GM23338 (cell line): ENCODE measurements at regions not wholly inside any gene's neighbourhood (a gene's known extent, or its start where the extent isn't known, plus 50 kb on each side); places are given as distances from the start of the nearest gene placed in this dataset.

Experiments used
- CREB1 ChIP-seq: fragments of 250-450 bp; sonication (Bioruptor Pico); IDR thresholded peaks from 2 replicates; pipeline ENCODE4 v1.5.0; 2020; ENCODE audit warnings: low read depth, mild to moderate bottlenecking, moderate library complexity
- CTCF ChIP-seq, 2 experiments: fragments of 200-600 bp in 1 of 2; sonication (generic) in 1 of 2; conservative IDR thresholded peaks; 2 replicates each; pipeline versions ENCODE4 v1.5.1 to v1.6.1; 2016 to 2017; ENCODE audit warnings: antibody characterized with exemption in 2 of 2, low read depth in 2 of 2, mild to moderate bottlenecking in 2 of 2, moderate library complexity in 1 of 2
- EZH2 ChIP-seq: fragments of 200-600 bp; sonication (generic); IDR thresholded peaks from one replicate; pipeline ENCODE4 v1.8.0; 2017; ENCODE audit warnings: antibody characterized with exemption, mild to moderate bottlenecking, low read depth; ENCODE audit not compliant: unreplicated experiment
- EZH2phosphoT487 ChIP-seq: fragments of 200-600 bp; sonication (generic); IDR thresholded peaks from one replicate; pipeline ENCODE4 v1.8.1; 2018; ENCODE audit warnings: antibody characterized with exemption; ENCODE audit not compliant: unreplicated experiment
- JUNB ChIP-seq: IDR thresholded peaks from one replicate; pipeline ENCODE4 v1.6.1; 2016; ENCODE audit warnings: antibody characterized with exemption; ENCODE audit not compliant: unreplicated experiment
- NANOG ChIP-seq: IDR thresholded peaks from 2 replicates; pipeline ENCODE4 v1.6.1; 2016; ENCODE audit warnings: antibody characterized with exemption, borderline replicate concordance
- POLR2AphosphoS5 ChIP-seq: IDR thresholded peaks from 2 replicates; pipeline ENCODE4 v1.6.1; 2016; ENCODE audit warnings: antibody characterized with exemption, low read depth
- STAT1 ChIP-seq: IDR thresholded peaks from one replicate; pipeline ENCODE4 v1.6.1; 2016; ENCODE audit warnings: antibody characterized with exemption; ENCODE audit not compliant: unreplicated experiment
- TF ChIP-seq, protein P1 (sequence below): IDR thresholded peaks from one replicate; pipeline ENCODE4 v1.6.1; 2018; ENCODE audit warnings: antibody characterized with exemption; ENCODE audit not compliant: unreplicated experiment

DNA sequence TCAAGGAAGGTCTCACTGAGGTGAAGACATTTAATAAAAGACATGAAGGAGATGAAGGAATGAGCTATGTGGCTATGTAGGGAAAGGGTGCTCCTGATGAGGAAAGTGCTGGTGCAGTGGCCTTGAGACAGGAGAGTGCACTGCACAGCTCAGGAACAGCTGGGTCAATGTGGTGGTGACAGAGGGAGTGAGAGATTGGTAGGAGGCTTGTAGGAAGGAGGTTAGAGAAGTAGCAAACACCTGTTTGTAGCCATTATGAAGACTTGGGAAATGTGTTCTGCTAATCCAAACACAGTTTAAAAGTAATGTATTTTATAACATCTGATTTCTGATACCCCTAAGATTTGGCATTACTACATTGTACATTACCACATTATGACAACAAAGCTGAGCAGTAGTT lies 115.1 kb upstream of the MTAP start:
- TF ChIP-seq STAT1 (no peak), EZH2phosphoT487 (no peak), CTCF (conservative IDR thresholded peaks at IDR 0.05; ENCODE audit: low read depth in 2 of 2) (no peak), POLR2AphosphoS5 (no peak), NANOG (no peak), EZH2 (no peak), CREB1 (no peak), JUNB (no peak)
- TF ChIP-seq, protein P1, sequence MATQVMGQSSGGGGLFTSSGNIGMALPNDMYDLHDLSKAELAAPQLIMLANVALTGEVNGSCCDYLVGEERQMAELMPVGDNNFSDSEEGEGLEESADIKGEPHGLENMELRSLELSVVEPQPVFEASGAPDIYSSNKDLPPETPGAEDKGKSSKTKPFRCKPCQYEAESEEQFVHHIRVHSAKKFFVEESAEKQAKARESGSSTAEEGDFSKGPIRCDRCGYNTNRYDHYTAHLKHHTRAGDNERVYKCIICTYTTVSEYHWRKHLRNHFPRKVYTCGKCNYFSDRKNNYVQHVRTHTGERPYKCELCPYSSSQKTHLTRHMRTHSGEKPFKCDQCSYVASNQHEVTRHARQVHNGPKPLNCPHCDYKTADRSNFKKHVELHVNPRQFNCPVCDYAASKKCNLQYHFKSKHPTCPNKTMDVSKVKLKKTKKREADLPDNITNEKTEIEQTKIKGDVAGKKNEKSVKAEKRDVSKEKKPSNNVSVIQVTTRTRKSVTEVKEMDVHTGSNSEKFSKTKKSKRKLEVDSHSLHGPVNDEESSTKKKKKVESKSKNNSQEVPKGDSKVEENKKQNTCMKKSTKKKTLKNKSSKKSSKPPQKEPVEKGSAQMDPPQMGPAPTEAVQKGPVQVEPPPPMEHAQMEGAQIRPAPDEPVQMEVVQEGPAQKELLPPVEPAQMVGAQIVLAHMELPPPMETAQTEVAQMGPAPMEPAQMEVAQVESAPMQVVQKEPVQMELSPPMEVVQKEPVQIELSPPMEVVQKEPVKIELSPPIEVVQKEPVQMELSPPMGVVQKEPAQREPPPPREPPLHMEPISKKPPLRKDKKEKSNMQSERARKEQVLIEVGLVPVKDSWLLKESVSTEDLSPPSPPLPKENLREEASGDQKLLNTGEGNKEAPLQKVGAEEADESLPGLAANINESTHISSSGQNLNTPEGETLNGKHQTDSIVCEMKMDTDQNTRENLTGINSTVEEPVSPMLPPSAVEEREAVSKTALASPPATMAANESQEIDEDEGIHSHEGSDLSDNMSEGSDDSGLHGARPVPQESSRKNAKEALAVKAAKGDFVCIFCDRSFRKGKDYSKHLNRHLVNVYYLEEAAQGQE, result no peak
